B cell (primary cell): ENCODE measurements at regions not wholly inside any gene's neighbourhood (a gene's known extent, or its start where the extent isn't known, plus 50 kb on each side); places are given as distances from the start of the nearest gene placed in this dataset.

ENCODE experiments used
- CTCF ChIP-seq: fragments of 200-600 bp; IDR thresholded peaks from one replicate; pipeline ENCODE4 v1.8.0; 2022; ENCODE audit warnings: antibody characterized with exemption, mild to moderate bottlenecking
- EZH2 ChIP-seq: IDR thresholded peaks from 2 replicates; pipeline ENCODE4 v1.6.1; 2012; ENCODE audit warnings: borderline replicate concordance, low read depth, mild to moderate bottlenecking, moderate library complexity, low read length; ENCODE audit not compliant: insufficient read depth, poor library complexity, severe bottlenecking

DNA sequence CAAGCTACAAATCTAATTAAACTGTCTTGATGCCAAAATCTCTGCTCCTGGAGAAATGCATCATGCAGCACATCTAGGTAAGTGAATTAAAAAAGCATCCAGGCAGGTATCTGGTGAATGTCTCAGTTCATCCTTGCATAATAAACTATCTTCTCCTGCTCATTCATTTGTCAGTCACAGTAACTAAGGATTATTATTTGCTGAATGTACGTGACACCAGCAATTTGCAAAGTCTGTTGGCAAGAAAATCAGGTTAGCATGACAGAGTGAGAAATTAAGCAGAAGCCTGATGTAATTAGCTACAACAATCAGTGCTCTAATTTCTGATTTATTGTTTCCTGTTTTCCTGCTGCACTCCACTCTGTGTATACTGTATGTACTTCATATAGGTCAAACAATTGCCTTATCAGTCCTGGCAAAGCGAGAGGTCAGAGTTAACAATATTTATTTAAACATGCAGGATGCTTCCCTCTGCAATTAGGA lies 213.6 kb downstream of the FBXO8 start:
- no peak for TF ChIP-seq CTCF
- TF ChIP-seq EZH2, result no peak
